ENCODE measurements at regions not wholly inside any gene's neighbourhood (a gene's known extent, or its start where the extent isn't known, plus 50 kb on each side); places are given as distances from the start of the nearest gene placed in this dataset.

DNA sequence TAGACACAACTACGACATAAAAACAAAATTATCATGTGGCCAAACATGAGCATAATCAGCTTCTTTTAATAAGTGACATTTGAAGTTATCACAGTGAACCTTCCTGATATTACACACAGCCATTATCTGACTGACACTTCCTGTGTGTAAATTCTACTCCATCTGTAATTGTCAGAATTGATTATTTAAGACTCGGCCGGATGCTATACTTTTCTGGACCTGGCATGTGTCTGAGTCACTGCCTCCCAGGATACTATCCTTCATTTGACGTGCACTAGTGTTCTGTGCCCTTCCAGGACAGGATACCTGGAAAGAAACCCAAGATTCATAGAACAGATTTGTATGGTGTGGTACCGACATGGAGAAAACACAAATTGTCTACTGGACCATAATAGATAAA, 242.0 kb downstream of the HS3ST3A1 start:
- TF ChIP-seq POLR2A (IDR thresholded peaks at IDR 0.05) = no peak
- TF ChIP-seq, protein P1, sequence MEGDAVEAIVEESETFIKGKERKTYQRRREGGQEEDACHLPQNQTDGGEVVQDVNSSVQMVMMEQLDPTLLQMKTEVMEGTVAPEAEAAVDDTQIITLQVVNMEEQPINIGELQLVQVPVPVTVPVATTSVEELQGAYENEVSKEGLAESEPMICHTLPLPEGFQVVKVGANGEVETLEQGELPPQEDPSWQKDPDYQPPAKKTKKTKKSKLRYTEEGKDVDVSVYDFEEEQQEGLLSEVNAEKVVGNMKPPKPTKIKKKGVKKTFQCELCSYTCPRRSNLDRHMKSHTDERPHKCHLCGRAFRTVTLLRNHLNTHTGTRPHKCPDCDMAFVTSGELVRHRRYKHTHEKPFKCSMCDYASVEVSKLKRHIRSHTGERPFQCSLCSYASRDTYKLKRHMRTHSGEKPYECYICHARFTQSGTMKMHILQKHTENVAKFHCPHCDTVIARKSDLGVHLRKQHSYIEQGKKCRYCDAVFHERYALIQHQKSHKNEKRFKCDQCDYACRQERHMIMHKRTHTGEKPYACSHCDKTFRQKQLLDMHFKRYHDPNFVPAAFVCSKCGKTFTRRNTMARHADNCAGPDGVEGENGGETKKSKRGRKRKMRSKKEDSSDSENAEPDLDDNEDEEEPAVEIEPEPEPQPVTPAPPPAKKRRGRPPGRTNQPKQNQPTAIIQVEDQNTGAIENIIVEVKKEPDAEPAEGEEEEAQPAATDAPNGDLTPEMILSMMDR (IDR thresholded peaks at IDR 0.05) = no peak
- no peak for TF ChIP-seq POLR2AphosphoS5 (IDR thresholded peaks at IDR 0.05)

Measured in stomach (tissue), 4 donors.